ENCODE measurements at regions not wholly inside any gene's neighbourhood (a gene's known extent, or its start where the extent isn't known, plus 50 kb on each side); places are given as distances from the start of the nearest gene placed in this dataset.
"Not testable (repeated sequence)": the region's sequence is repeated elsewhere in the genome, so short reads cannot be mapped to it uniquely, and the experiment has no call there.

DNA sequence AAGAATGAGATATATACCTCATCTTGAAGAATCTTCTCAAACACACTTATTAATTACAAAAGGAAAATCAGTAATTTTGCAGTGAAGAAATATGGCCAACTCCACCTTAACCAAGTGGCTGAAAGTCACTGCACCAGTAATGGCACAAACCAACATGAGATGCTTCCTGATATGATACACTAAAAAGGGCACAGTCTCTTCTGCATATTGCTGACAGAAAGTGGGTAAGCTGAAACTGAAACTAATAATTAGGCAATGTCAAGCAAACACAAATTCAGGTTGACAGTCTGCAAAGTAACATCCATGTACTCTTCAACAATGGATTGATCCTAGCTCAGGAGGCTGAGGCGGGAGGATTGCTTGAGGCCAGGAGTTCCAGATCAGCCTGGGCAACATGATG lies 56.1 kb downstream of the ZNF22 start:
- POLR2A ChIA-PET, CTCF ChIA-PET: not testable (repeated sequence)

DNA sequence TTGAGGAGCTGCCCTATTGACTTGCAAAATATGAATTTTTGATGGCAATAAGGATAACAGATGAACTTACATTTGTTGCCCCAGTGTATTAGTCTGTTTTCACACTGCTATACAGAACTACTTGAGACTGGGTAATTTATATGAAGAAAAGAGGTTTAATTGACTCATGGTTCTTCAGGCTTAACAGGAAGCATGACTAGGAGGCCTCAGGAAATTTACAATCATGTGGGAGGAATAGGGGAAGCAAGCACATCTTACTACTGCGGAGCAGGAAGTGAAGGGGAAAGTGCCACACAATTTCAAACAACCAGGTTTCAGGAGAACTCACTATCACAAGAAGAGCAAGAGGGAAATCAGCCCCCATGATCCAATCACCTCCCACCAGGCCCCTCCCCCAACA lies 57.9 kb downstream of the ZNF22 start:
- ChIA-PET CTCF (no interaction called here), POLR2A (no interaction called here)

DNA sequence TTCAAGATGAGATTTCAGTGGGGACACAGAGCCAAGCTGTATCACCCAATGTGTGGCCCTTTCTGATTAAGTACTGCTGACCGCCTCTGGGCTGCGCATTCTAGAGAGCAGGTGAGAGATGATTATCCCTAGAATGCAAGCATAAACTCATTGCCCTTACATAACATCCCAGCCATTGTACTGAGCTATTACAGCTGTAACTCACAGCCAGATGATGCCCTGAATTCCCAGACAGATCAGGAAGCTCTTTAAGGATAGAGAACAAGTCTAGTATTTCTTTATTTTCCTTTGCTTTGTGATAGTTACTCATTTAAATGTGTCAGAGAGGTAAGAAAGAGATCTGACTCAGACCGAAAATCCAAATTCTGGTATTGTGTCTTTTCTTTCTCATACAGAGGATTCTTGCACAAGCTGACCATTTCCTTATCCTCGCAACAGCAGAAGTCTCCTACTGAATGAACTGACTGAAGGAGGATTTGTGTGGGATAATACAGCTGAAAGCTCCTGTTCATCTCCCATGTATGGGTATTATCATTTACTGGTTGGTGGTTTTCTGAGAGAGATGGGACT lies 58.4 kb downstream of the ZNF22 start:
- ChIA-PET CTCF (no interaction called here), POLR2A (no interaction called here)

DNA sequence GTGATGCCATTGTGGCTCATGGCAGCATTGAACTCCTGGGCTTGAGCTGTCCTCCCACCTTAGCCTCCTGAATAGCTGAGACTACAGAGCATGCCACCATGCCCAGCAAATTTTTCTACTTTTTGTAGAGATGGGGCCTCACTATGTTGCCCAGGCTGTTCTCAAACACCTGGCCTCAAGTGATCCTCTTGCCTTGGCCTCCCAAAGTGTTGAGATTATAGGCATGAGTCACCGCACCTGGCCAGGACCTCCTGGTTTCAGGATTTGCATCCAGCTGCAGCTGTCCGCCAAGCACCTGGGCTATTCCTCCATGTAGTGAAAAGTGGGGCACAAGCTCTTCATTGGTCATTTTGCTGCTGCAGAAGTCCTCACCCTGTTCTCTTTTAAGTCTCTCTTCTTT lies 58.9 kb downstream of the ZNF22 start:
- CTCF ChIA-PET = no interaction called here
- POLR2A ChIA-PET = no interaction called here

DNA sequence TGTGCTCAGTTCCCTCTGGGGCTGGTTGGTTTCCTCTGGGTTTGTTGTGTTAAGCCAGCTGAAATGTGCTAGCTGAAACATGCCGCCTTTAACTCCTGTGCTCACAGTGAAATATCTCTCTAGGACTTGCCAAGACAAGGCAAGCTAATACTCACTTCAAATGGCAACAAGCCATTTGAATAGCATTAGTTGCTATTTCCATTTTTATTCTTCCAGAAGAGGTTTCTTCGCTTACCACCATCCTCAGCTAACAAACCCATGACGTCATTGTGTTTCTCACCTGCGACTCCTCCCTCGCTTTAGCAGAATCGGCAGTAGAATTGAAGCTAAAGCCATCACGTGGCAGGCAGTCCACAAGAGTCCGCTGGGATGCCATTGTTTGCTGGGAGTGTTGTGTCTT lies 61.3 kb downstream of the ZNF22 start:
- CTCF ChIA-PET = no interaction called here
- POLR2A ChIA-PET = no interaction called here

DNA sequence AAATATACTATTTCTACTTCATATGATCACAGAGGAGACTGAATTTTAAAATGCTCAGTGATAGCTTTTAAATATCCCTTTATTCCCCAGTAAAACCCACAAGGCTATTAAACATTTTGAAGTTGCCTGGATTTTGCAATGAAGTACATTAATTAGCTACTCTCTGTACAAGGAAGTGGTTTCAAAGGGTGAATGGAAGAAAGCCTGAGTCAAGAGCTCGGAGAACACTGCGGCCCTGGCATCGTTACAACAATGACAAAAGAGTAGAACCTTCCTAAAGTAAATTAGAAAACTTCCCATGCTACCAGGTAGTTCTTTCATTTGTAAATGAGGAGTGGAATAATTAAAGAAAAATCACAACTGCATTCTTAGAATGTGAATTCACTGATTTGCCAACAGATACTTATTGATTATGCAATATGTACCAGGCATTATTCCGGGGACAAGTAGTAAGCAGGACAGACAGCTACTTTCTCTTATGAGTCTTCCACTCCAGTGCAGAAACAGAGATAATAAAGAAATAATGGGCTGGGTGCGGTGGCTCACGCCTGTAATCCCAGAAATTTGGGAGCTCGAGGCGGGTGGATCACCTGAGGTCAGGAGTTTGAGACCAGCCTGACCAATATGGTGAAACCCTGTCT lies 63.0 kb downstream of the ZNF22 start:
- ChIA-PET CTCF (no interaction called here), POLR2A (no interaction called here)

DNA sequence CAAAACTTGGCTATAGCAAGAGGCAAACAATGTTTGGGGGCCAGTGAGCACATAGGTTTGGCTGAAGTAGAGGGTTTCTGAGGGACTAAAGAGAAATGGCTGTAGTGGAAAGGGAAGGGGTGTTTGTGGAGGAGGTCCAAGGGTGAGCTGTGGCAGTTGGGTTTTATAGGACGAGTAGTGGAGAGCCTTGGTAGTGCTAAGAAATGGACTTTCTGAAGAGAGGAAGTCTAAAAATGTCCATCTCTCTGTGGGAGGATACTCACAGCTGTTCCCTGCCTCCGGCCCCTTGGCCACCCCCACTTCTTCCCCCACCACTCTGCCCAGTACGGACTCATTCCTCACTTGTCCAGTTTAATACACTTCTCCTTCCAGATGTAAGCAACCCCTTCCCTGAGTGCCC lies 64.3 kb downstream of the ZNF22 start:
- ChIA-PET POLR2A (no interaction called here), CTCF (no interaction called here)

DNA sequence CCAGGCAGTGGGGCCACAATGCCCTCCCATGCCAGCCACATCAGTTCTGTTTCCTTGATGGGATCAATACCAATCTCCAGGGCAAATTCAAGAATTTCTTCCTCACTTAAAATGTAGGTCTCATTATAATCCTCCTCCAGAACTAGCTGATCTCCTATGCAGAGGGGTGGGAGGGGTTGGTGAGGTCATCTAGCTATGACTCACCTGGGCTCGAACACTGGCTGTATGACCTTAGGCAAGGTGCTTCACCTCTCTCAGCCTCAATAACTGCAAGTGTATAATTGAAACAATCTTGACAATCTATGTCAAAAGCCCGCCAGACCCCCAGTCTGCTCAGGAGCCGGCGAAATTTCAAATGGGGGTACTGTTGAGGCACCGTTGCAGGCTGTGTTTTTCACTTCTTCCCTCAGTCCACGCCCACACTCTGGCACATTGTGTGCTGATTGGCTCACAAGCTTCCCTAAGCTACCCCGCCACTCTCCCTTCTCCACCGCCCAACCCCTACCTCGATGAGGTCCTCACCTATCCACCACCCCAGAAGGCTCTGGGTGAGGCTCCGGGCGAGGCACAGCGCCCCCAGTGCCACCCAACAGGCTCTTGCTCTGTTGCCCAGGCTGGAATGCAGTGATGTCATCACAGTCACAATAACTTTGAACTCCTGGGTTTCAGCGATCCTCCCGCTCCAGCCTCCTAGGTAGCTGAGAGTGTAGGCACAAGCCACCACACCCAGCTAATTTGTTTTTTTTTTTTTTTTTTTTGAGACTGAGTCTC lies 70.5 kb downstream of the ZNF22 start:
- ChIA-PET POLR2A (no interaction called here), CTCF (no interaction called here)

DNA sequence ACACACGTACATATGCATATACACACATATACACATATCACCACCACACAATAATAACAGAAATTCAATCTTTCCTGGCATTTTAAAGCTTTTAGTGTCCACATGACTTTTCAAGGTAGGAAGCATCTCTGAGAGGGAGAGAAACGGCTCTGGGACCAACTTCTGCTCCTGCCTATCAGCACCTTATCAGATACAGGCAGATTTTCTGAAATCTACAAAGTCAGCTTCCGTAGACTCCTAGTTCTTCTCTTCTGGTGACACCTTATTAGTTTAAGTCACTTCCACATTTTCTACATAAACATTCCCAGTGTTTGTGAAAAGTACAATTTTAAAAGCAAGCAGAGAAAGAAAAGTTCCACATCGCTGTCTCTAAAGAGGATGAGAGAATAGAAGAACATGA lies 74.5 kb downstream of the ZNF22 start:
- ChIA-PET CTCF (no interaction called here), POLR2A (no interaction called here)

DNA sequence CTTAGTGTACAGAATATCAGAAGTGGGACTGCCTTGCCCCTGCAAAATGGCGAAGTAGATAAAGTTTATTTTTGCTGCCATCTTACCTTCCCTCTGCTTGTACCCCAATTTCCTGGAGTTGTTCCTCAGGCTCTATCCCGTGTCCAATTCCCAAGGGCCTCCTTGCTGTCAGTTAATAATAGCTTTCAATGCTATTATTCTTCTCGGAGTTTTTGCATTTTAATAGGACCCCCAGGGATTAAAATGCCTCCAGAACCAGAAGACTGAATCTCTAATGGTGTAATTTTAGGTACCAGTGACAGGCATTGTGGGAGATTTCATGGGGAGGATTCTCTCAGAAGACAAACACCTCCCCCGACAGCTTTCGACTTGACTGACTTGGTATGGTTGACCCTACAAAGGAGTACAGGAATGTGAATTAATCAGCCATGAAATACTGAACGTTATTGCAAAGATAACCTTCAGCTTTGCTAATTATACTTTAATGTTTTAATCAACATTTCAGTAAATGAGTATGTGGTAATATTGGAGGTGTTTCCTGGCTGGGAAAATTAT lies 75.2 kb downstream of the ZNF22 start:
- POLR2A ChIA-PET = no interaction called here
- CTCF ChIA-PET = no interaction called here

DNA sequence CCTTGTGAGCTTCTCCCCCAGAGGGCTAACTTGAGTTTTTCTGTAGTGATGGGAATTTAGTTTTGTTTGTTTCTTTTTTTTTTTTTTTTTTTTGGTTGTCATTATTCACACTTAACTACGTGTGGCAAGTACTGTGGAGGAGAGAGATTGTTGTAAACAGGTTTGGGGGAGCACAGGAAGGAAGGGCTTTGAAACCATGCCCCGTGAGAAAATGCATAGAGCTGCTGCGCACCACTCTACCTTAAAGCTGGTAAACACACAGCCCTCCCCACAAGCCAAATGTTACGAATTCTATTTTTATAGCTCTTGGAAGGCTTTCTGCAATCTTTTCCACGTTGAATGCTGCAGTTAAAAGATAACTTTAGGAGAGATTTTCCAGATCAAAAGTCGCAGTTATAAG lies 76.2 kb downstream of the ZNF22 start:
- POLR2A ChIA-PET = no interaction called here
- CTCF ChIA-PET = interaction anchor here (0.7 kb wide), 1 partner anchor 77 kb away, joined by 4 read pairs; no protein-coding TSS in a partner anchor

DNA sequence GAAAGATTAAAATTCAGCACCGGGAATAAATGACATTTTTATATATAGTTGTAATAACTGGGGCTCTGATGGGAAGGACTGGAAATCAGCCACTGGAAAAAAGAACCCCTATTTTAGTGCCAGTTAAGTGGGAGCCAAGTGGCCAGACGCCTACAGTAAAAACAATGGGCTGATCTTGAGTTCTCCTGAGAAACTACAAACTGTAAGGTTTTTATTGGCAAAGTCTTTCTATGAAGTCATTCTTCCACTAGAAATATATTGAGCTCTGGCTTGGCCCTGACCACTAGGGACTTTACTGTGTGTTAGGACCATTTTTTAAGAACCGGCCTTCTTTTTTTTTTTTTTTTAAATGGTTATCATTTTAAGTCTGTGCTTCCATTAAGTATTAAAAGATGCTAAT lies 79.6 kb downstream of the ZNF22 start:
- POLR2A ChIA-PET = no interaction called here
- CTCF ChIA-PET = no interaction called here

DNA sequence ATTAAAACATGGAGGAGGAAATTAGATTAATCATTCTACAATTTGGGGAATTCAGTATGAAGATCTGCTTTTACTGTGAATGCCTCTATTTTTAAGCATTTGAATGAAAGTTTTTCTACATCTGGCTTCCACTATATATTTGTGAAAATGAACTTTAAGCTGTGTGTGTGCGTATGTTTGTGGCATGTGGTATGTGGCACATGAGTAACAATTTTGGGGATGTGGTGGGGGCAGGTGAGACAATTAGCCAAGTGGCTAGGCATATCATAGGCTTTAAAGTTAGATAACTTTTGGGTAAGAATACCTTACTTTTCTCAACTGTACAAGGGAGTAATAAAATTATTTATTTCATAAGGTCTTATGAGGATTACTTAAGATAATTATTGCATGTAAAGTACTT lies 81.5 kb downstream of the ZNF22 start:
- POLR2A ChIA-PET = no interaction called here
- CTCF ChIA-PET = no interaction called here

DNA sequence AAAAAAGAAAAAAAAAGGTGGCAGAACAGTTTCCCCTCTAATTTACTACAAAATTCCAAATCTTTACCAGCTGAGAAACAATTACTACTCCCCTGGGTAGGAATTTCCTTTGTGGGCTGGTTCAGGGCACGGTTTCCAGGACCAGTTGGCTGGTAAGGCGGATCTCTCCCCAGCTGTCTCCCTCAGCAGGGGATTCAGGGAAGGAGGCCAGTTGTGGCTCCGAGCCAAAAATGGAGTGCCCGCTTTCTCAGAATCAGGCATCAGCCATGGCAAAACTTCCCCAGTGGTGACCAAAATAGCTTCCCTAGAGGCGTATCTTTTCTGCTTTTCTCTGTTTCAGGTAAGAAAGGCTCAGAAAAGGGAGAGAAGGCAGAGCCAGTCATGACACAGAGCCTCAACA lies 91.2 kb downstream of the ZNF22 start:
- CTCF ChIA-PET = no interaction called here
- POLR2A ChIA-PET = no interaction called here

DNA sequence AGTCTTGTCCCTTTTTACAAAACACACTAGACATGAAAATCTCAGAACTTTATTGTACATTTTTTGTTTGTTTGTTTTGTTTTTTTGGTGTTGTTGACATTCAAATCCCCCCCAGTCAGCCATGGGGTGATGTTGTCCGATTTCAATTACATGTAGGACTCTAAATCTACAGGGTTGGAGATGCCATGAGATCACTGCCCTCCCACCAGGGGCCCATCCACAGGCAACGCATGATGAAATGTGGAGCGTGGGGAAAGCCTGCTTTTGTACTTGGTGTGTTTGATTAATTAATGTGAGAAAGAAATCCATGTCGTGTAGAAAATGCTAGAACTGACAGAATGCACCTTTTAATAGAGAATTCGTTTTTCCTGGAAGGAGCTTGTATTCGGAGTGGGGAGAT lies 93.2 kb downstream of the ZNF22 start:
- CTCF ChIA-PET = no interaction called here
- POLR2A ChIA-PET = no interaction called here

DNA sequence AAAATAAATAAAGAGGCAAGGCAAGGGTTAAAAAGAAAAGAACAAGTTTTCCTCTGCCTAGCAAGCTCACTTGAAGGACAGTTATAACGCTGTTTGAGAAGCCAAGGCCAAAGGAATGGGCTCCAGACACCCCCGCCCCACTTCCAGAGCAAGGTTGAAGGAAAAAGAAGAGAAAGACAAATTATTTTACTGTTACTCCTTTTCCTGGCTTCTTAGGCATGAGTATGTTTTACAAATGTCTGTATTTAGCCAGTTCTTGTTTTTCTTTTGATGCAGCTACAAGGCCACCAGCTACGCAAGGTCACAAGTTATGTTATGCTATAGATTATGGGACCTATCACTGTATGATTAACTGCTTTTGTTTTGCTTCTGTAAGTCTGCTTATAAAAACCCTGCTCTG lies 94.6 kb downstream of the ZNF22 start:
- POLR2A ChIA-PET = no interaction called here
- CTCF ChIA-PET = no interaction called here

DNA sequence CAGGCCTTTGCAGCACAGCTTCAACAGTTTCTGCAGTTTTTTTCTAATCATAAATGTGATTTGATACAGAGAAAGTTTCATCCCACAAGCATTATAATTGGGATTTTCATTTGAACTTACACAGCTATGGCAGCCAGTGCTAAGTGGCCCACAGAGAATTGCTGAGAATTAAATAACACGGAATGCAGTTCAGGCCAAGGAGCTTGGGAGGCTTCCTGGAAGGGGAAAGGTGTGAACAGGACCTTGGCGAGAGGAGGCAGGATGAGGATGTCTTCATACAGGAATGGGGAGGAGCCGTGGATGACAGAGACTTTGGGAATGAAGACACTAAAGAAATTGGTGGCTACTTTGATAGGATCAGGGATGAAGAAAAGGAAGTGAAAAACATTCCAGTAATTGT lies 95.3 kb downstream of the ZNF22 start:
- POLR2A ChIA-PET = no interaction called here
- CTCF ChIA-PET = no interaction called here

DNA sequence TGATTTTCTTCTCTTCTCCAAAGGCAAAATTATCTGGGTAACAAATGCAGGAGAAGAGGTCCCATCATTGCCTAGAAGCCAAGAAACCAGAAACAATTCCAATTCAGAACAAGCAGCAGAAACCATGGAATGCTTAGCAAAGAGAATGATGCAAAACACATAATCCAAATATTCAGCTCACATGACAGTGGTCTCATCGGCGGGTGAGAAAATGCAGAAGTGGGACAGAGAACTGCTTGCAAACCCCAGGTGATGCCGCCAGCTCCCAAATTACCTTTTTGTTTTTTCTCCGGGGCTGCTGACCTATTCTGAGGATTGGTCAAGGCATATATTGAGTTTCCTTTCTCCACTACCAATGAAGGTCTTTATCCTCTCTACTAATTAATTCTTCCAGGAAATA lies 99.7 kb downstream of the ZNF22 start:
- ChIA-PET CTCF (no interaction called here), POLR2A (no interaction called here)

DNA sequence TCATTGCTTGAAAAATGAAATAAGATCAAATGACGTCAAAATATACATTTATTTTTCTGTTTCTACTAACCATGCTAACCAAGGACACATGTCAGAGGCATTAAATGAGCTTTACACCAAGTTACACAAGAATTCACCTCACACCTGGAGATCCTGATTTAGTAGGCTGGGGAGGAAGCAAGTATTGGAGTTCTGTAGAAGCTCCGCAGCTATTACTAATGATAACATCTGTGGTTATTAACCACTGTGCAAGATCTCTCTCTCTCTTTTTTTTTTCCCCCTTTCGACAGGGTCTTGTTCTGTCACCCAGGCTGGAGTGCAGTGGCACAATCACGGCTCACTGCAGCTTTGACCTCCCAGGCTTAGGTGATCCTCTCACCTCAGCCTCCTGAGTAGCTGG lies 104.0 kb downstream of the ZNF22 start:
- CTCF ChIA-PET = no interaction called here

DNA sequence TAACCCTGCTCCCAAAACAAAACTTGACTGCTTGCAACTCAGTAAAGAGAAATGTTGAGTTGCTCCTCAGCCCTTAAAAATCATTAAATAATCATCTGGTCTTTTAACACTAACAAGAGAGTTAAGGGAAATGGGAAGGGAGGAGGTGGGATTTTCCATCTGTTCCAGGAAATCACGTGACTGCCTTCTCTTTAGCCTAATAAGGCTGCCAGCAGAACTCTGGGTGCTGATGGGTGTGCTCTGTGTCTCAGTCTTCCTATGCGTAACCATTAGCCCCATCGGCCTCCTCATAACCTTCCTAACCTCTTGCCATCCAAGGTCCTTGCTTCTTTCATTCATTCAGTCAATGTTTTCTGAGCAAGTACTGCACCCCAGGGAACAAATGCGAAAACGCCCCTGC lies 104.6 kb downstream of the ZNF22 start:
- POLR2A ChIA-PET, CTCF ChIA-PET: not testable (repeated sequence)

More for the DNA sequence above, 104.0 kb downstream of the ZNF22 start:
- POLR2A ChIA-PET = no interaction called here

DNA sequence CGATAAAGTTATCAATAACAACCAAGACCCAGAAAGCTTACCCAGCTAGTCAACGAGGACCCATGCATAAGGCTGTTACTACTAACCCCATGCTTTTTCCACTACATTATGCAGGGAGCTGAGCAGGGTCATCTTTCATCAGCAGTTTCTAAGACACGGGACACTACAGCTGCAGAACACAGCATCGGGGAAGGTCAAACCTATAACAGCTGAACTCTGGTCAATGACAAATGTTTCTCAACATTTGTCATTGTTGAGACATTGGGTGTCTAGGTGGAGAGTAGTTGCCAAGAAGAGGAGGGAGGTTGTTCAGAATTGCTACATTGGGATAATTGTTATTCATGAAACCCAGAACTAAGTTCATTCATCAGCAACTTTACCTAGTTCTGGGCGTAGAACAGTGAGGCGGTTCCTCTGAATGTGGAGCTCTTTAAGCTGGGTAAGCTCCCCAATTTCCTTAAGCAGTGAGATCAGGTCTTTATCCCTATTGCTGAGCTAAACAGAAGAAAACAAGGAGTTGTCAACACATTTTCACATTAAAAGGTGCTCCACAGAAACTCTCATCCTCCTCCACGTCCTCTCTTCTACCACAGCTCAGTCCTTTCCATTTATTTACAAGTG lies 105.6 kb downstream of the ZNF22 start:
- POLR2A ChIA-PET = no interaction called here
- CTCF ChIA-PET = no interaction called here
